ENCODE measurements at regions not wholly inside any gene's neighbourhood (a gene's known extent, or its start where the extent isn't known, plus 50 kb on each side); places are given as distances from the start of the nearest gene placed in this dataset.

DNA sequence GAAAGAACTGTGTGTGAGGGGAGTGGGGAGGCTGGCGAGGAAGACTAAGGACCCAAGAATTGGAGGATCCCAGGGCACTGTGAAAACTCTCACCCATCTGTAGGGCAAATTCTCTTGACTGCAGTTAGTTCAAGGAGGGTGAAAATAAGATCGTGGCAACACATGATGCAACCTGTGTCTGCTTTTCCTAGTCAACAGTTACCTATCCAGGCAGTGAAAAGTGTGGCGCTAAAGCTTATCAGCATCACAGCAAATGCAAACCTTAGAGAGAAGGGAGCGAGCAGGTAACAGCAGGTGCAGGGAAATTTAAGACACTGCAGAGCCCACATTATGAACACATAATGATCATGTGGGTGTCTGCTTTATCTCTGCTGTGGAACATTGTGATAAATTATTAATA lies 97.7 kb upstream of the SGK1 start:
- Histone ChIP-seq H3K4me1 (peaks cover 0 to 10% (median 2%) of the 10 kb centered on the region in 4 donors), H3K27me3 (no peaks in the 10 kb centered on the region), H3K9me3 (peaks cover 0 to 17% (median 7%) of the 10 kb centered on the region in 4 donors), H3K4me3 (no peak overlapping the region), H3K27ac (replicated peaks in 1 of 4) (no peak overlapping the region), H3K36me3 (no peaks in the 10 kb centered on the region)
- DNase-seq (ENCODE audit: extremely low spot score), result no peak
- 80% methylated on average over 4 of the region's 4 CpGs for WGBS
- intact Hi-C loops (cut with DNase I), result no loop called here
- TF ChIP-seq, protein P1, sequence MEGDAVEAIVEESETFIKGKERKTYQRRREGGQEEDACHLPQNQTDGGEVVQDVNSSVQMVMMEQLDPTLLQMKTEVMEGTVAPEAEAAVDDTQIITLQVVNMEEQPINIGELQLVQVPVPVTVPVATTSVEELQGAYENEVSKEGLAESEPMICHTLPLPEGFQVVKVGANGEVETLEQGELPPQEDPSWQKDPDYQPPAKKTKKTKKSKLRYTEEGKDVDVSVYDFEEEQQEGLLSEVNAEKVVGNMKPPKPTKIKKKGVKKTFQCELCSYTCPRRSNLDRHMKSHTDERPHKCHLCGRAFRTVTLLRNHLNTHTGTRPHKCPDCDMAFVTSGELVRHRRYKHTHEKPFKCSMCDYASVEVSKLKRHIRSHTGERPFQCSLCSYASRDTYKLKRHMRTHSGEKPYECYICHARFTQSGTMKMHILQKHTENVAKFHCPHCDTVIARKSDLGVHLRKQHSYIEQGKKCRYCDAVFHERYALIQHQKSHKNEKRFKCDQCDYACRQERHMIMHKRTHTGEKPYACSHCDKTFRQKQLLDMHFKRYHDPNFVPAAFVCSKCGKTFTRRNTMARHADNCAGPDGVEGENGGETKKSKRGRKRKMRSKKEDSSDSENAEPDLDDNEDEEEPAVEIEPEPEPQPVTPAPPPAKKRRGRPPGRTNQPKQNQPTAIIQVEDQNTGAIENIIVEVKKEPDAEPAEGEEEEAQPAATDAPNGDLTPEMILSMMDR (IDR thresholded peaks at IDR 0.05), result no peak
- TF ChIP-seq POLR2AphosphoS5 (IDR thresholded peaks at IDR 0.05) (no peak), EP300 (IDR thresholded peaks at IDR 0.05) (no peak)

DNA sequence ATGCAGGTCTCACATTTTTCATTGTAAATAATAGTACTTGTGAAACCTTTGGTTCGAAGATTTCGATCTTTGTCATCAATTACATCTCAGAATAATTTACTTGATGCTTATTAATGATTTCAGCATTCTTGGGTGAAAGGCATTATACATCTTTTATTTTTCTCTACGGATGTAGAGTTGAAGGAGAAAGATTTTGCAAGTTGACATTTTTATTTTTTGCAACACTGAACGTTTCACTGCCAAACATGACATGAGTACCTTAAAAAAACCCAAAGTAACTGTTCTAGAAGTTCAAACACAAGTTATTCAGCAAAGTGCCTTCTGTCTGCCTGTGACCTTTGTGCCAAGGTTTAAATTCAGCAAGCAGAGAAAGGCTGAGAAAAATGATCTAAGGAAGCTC lies 97.3 kb upstream of the SGK1 start:
- no peak overlapping the region for H3K27ac ChIP-seq (replicated peaks in 1 of 4)
- 64% methylated on average over 4 of the region's 4 CpGs for WGBS
- DNase-seq (ENCODE audit: extremely low spot score), result no peak
- H3K36me3 ChIP-seq, result no peaks in the 10 kb centered on the region
- H3K4me3 ChIP-seq, result no peak overlapping the region
- H3K9me3 ChIP-seq, result peaks cover 0 to 17% (median 7%) of the 10 kb centered on the region in 4 donors
- peaks cover 0 to 10% (median 4%) of the 10 kb centered on the region in 4 donors for H3K4me1 ChIP-seq
- no peaks in the 10 kb centered on the region for H3K27me3 ChIP-seq
- intact Hi-C loops (cut with DNase I), result no loop called here
- TF ChIP-seq, protein P1 (IDR thresholded peaks at IDR 0.05), result no peak
- no peak for TF ChIP-seq EP300 (IDR thresholded peaks at IDR 0.05)
- TF ChIP-seq POLR2A (IDR thresholded peaks at IDR 0.05; ENCODE audit: low read depth), result no peak
- no peak for TF ChIP-seq POLR2AphosphoS5 (IDR thresholded peaks at IDR 0.05)

DNA sequence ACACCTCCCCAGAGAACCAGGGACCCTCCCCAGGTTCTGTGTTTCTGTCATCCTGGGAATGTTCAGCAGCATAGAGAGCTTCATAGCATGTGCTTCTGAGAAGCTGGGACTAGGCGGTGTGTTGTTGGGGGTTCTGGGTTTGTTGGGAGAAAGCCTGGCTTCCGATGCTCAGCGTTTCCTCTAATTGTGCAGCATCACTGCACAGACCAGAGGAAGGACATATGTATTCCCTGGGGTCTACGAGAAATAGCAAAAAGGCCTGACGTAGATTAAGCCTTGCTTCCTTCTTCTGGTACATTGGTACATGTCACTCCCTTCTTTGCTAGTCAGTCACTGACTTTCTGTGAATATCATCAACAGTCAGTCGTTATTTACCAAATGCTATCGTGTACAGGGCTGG lies 96.9 kb upstream of the SGK1 start:
- 87% methylated on average over 6 of the region's 7 CpGs for WGBS
- no peak for DNase-seq (ENCODE audit: extremely low spot score)
- Histone ChIP-seq H3K27ac (replicated peaks in 1 of 4) (no peak overlapping the region), H3K27me3 (no peaks in the 10 kb centered on the region), H3K36me3 (no peaks in the 10 kb centered on the region), H3K9me3 (peaks cover 0 to 17% (median 7%) of the 10 kb centered on the region in 4 donors), H3K4me1 (peaks cover 0 to 11% (median 5%) of the 10 kb centered on the region in 4 donors), H3K4me3 (no peak overlapping the region)
- TF ChIP-seq, protein P1 (IDR thresholded peaks at IDR 0.05), result no peak
- intact Hi-C loops (cut with DNase I), result no loop called here

DNA sequence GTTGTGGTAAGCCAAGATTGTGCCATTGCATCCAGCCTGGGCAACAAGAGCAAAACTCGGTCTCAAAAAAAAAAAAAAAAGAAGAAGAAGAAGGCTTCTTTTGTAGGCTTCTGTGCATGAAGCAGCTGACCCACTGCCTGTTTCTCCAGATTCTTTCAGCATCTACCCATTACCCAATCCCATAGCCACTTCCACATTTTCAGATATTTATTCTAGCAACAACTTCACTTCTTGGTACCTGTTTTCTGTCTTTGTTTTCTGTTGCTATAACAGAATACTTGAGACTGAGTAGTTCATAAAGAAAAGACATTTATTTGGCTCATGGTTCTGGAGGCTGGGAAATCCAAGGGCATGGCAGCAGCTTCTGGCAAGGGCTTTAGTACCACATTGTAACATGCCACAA lies 95.3 kb upstream of the SGK1 start:
- Histone ChIP-seq H3K9me3 (peaks cover 0 to 17% (median 7%) of the 10 kb centered on the region in 4 donors), H3K4me1 (peaks cover 0 to 11% (median 5%) of the 10 kb centered on the region in 4 donors), H3K27me3 (no peaks in the 10 kb centered on the region), H3K27ac (replicated peaks in 1 of 4) (no peak overlapping the region), H3K36me3 (no peaks in the 10 kb centered on the region), H3K4me3 (no peak overlapping the region)
- intact Hi-C loops (cut with DNase I), result no loop called here
- TF ChIP-seq, protein P1 (IDR thresholded peaks at IDR 0.05), result no peak
- TF ChIP-seq EP300 (IDR thresholded peaks at IDR 0.05), result no peak
- no peak for TF ChIP-seq POLR2A (IDR thresholded peaks at IDR 0.05; ENCODE audit: low read depth)
- no peak for TF ChIP-seq POLR2AphosphoS5 (IDR thresholded peaks at IDR 0.05)
- 89% methylated on average over 1 of the region's 1 CpG for WGBS
- no peak for DNase-seq (ENCODE audit: extremely low spot score)

DNA sequence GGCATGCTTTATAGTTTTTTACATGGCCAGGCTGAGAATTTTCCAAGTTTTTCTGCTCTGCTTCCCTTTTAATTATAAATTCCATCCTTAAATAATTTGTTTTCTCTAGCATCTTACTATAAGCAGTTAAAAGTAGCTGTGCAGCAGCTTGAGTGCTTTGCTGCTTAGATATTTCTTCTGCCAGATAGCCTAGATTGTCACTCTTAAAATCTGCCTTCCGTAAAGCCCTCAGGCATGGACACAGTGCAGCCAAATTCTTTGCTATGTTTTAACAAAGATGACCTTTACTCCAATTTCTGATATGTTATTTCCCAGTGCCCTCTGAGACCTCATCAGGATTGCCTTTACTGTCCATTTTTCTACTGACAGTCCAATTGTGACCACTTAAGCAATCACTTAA lies 92.6 kb upstream of the SGK1 start:
- peaks cover 0 to 17% (median 7%) of the 10 kb centered on the region in 4 donors for H3K9me3 ChIP-seq
- intact Hi-C loops (cut with DNase I), result no loop called here
- 59% methylated on average over 1 of the region's 1 CpG for WGBS
- DNase-seq (ENCODE audit: extremely low spot score), result no peak
- TF ChIP-seq POLR2AphosphoS5 (IDR thresholded peaks at IDR 0.05), result no peak
- TF ChIP-seq, protein P1 (IDR thresholded peaks at IDR 0.05), result no peak
- no peak for TF ChIP-seq EP300 (IDR thresholded peaks at IDR 0.05)
- TF ChIP-seq POLR2A (IDR thresholded peaks at IDR 0.05; ENCODE audit: low read depth), result no peak
- no peaks in the 10 kb centered on the region for H3K36me3 ChIP-seq
- no peaks in the 10 kb centered on the region for H3K27me3 ChIP-seq
- H3K4me1 ChIP-seq, result peaks cover 0 to 11% (median 3%) of the 10 kb centered on the region in 4 donors
- H3K4me3 ChIP-seq, result no peak overlapping the region
- no peak overlapping the region for H3K27ac ChIP-seq (replicated peaks in 1 of 4)

All from esophagus muscularis mucosa (tissue), 4 donors.